Right lobe of liver (tissue), 6 donors: ENCODE measurements at regions not wholly inside any gene's neighbourhood (a gene's known extent, or its start where the extent isn't known, plus 50 kb on each side); places are given as distances from the start of the nearest gene placed in this dataset.

Source experiments
- ATAC-seq, 4 donors: fragments of 200-7000 bp; cut with Tn5 transposase; one replicate each; pipeline ENCODE4 v1.9.1; 2020; ENCODE audit warnings: mild to moderate bottlenecking in 4 of 4, moderate library complexity in 4 of 4
- DNase-seq, 3 donors: peaks; one replicate each; pipeline ENCODE4 v3.0.0-alpha.2; 2020
- H3K27ac ChIP-seq, 3 donors: fragments of 200-600 bp; one replicate each; pipeline ENCODE4 v1.8.0; 2022
- H3K27me3 ChIP-seq, 2 donors: fragments of 200-600 bp; one replicate each; pipeline ENCODE4 v1.8.0; 2022
- H3K36me3 ChIP-seq, 4 donors: fragments of 200-600 bp; sonication (generic) in 1 of 4; one replicate each; pipeline versions ENCODE4 v1.5.1 to v1.8.0; 2017 to 2022; ENCODE audit warnings: control low read depth in 1 of 4
- H3K4me1 ChIP-seq, 4 donors: fragments of 200-600 bp; sonication (generic) in 1 of 4; one replicate each; pipeline versions ENCODE4 v1.5.1 to v1.8.0; 2017 to 2022; ENCODE audit warnings: control low read depth in 1 of 4
- H3K4me3 ChIP-seq, 3 donors: fragments of 200-600 bp; one replicate each; pipeline ENCODE4 v1.8.0; 2022
- H3K9me3 ChIP-seq, 4 donors: fragments of 200-600 bp; sonication (generic) in 1 of 4; one replicate each; pipeline versions ENCODE4 v1.5.1 to v1.8.0; 2017 to 2022; ENCODE audit warnings: control low read depth in 1 of 4
- POLR2A ChIP-seq: fragments of 450-650 bp; IDR thresholded peaks from one replicate; pipeline ENCODE4 v1.6.1; 2017; ENCODE audit warnings: antibody characterized with exemption, mild to moderate bottlenecking
- WGBS: methylation state at CpG from one replicate; pipeline ENCODE4 v1.1.6; 2018; ENCODE audit warnings: low coverage, low lambda C conversion rate; ENCODE audit not compliant: insufficient coverage; ENCODE audit errors: missing lambda C conversion rate; 5-methylcytosine and 5-hydroxymethylcytosine counted together
- intact Hi-C, 2 donors: fragments of 100-400 bp; cut with DNase I; formaldehyde crosslinking; loops; one replicate each; pipeline versions ENCODE4 v1.11.2 to v1.14.1; 2022
- TF ChIP-seq, protein P1 (sequence below), 4 donors: fragments of 200-600 bp in 3 of 4; fragments of 450-650 bp in 1 of 4; IDR thresholded peaks; one replicate each; pipeline versions ENCODE4 v1.5.1 to v1.8.0; 2016 to 2022; ENCODE audit warnings: antibody characterized with exemption in 4 of 4, mild to moderate bottlenecking in 2 of 4
- donor health status: DM: no; HTN: yes; CAD: no.
- donor health status: DM: no; HTN: no; CAD: no.
- donor health status: DM: no; HTN: no; CAD: no.
- donor health status: DM: no; HTN: yes; CAD: no.
- donor health status: DM: no; HTN: yes; CAD: no.

GRCh38 chr10:15457382-15457781 lies 86.3 kb upstream of the FAM171A1 start:
- Histone ChIP-seq H3K36me3 (no peaks in the 10 kb centered on the region), H3K4me1 (no peaks in the 10 kb centered on the region), H3K9me3 (no peaks in the 10 kb centered on the region), H3K27ac (no peak overlapping the region), H3K27me3 (no peaks in the 10 kb centered on the region), H3K4me3 (no peak overlapping the region)
- ATAC-seq (no peak), DNase-seq (no peak)
- TF ChIP-seq, protein P1, sequence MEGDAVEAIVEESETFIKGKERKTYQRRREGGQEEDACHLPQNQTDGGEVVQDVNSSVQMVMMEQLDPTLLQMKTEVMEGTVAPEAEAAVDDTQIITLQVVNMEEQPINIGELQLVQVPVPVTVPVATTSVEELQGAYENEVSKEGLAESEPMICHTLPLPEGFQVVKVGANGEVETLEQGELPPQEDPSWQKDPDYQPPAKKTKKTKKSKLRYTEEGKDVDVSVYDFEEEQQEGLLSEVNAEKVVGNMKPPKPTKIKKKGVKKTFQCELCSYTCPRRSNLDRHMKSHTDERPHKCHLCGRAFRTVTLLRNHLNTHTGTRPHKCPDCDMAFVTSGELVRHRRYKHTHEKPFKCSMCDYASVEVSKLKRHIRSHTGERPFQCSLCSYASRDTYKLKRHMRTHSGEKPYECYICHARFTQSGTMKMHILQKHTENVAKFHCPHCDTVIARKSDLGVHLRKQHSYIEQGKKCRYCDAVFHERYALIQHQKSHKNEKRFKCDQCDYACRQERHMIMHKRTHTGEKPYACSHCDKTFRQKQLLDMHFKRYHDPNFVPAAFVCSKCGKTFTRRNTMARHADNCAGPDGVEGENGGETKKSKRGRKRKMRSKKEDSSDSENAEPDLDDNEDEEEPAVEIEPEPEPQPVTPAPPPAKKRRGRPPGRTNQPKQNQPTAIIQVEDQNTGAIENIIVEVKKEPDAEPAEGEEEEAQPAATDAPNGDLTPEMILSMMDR (IDR thresholded peaks at IDR 0.05): no peak
- TF ChIP-seq POLR2A: no peak
- intact Hi-C loops: no loop called here
- WGBS: 80% methylated on average over 2 of the region's 5 CpGs

DNA sequence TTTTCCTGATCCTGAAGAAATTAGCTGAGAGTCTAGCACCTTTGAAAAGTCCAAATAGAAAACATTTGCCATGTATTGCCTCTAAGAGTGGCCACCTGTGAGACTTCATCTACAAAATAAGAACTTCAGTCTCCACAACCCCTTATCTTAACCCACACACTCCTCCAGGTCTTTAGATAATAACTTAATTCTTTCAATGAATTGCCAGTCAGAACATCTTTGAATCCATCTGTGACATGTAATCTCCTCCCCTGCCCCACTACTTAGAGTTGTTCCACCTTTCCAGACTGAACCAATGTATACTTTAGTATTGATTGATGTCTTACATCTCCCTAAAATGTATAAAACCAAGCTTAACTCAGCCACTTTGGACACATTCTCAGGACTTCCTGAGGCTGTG lies 84.4 kb upstream of the FAM171A1 start:
- Histone ChIP-seq H3K9me3 (no peaks in the 10 kb centered on the region), H3K4me1 (no peaks in the 10 kb centered on the region), H3K27me3 (no peaks in the 10 kb centered on the region), H3K4me3 (no peak overlapping the region), H3K36me3 (no peaks in the 10 kb centered on the region), H3K27ac (no peak overlapping the region)
- DNase-seq (no peak), ATAC-seq (no peak)
- no peak for TF ChIP-seq POLR2A
- TF ChIP-seq, protein P1 (IDR thresholded peaks at IDR 0.05): no peak
- intact Hi-C loops: no loop called here

DNA sequence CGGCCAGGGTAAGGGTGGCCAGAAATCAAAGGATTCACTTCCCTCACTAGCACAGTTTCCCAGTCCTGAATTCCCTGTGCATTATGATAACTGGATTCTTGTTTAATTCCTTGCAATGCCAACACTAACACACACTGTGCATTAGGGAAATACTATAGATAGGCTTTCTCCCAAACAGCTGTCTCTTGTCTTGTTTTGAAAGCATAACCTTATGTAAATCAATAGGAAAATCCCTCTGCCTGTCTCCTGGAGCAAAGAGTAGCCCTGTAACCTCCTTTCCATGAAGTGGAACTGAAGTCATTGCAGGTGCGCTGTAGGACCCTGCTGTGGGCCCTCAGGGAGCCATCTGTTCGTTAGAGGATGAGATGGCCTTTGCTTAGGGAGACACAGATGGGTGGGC lies 82.8 kb upstream of the FAM171A1 start:
- no peak for DNase-seq
- Histone ChIP-seq H3K27me3 (no peaks in the 10 kb centered on the region), H3K4me1 (no peaks in the 10 kb centered on the region), H3K4me3 (no peak overlapping the region), H3K27ac (no peak overlapping the region), H3K36me3 (no peaks in the 10 kb centered on the region), H3K9me3 (no peaks in the 10 kb centered on the region)
- no peak for ATAC-seq
- intact Hi-C loops: no loop called here
- TF ChIP-seq, protein P1 (IDR thresholded peaks at IDR 0.05): no peak
- TF ChIP-seq POLR2A: no peak
- WGBS: 38% methylated on average over 1 of the region's 3 CpGs

- TF ChIP-seq, protein P1 (IDR thresholded peaks at IDR 0.05): no peak
- no peak for TF ChIP-seq POLR2A
- no peak for DNase-seq
- intact Hi-C loops: no loop called here
Measured at GRCh38 chr10:15453457-15453856, 82.4 kb upstream of the FAM171A1 start.

GRCh38 chr10:15452545-15452944 lies 81.5 kb upstream of the FAM171A1 start:
- H3K27me3 ChIP-seq: no peaks in the 10 kb centered on the region
- ATAC-seq (no peak), DNase-seq (no peak)
- WGBS: 45% methylated on average over 5 of the region's 5 CpGs
- no peaks in the 10 kb centered on the region for H3K9me3 ChIP-seq
- no peaks in the 10 kb centered on the region for H3K4me1 ChIP-seq
- H3K27ac ChIP-seq: no peak overlapping the region
- intact Hi-C loops: no loop called here
- no peak for TF ChIP-seq POLR2A
- TF ChIP-seq, protein P1 (IDR thresholded peaks at IDR 0.05): no peak
- H3K36me3 ChIP-seq: no peaks in the 10 kb centered on the region
- no peak overlapping the region for H3K4me3 ChIP-seq

More at GRCh38 chr10:15453457-15453856, 82.4 kb upstream of the FAM171A1 start:
- Histone ChIP-seq H3K9me3 (no peaks in the 10 kb centered on the region), H3K4me1 (no peaks in the 10 kb centered on the region), H3K27me3 (no peaks in the 10 kb centered on the region), H3K27ac (no peak overlapping the region), H3K4me3 (no peak overlapping the region), H3K36me3 (no peaks in the 10 kb centered on the region)
- 35% methylated on average over 5 of the region's 5 CpGs for WGBS
- no peak for ATAC-seq
